ENCODE measurements at regions not wholly inside any gene's neighbourhood (a gene's known extent, or its start where the extent isn't known, plus 50 kb on each side); places are given as distances from the start of the nearest gene placed in this dataset.

- no peak for DNase-seq (ENCODE audit: low read depth in 2 of 2)
Measured at GRCh38 chr22:27144321-27144720, 486.9 kb downstream of the MIAT start.

- no peak for DNase-seq (ENCODE audit: low read depth in 2 of 2)
Measured at GRCh38 chr22:27146866-27147633, 489.7 kb downstream of the MIAT start.

DNA sequence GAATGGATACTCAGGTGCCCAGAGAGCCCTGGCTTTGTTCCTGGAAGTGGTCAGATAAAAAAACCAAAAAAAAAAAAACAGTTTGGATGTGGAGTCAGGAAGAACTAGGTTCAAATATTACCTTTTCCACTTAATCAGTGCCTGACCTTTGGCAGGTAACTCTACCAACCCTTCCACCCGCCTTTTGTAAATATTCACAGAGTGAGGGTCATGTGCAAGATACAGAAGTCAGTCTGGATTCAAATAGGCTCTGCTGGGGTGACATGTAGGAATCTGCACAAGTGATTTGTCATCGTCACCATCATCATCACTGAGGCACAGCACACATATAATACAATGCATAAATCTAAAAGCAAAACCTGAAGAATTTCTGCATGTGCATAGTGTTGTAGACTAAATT lies 490.7 kb downstream of the MIAT start:
- no peak for DNase-seq (ENCODE audit: low read depth in 2 of 2)

DNA sequence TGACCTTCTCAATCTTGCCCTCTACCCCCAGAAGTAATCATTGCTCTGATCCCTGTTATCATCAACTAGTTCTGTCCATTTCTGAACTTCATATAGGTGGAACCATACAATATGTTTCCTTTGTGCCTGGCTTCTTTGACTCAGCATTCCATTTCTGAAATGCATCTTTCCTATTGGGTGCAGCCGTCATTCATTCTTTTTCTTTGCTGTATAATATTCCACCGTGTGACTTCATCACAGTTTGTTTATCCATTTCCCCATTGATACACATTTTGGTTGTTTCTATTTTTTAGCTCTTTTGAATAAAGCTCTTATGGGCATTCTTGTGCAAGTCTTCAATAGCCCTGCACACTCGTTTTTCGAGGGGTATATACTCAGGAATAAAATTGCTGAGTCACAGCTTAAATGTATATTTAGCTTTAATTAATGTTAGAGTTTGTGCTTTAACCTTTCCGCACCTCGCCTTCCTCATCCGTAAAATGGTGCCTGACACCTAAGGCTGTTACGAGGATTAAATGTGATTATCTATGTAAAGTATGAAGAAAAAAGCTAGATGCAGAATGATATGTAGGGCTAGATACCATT lies 491.6 kb downstream of the MIAT start:
- DNase-seq (ENCODE audit: low read depth in 2 of 2): no peak

DNA sequence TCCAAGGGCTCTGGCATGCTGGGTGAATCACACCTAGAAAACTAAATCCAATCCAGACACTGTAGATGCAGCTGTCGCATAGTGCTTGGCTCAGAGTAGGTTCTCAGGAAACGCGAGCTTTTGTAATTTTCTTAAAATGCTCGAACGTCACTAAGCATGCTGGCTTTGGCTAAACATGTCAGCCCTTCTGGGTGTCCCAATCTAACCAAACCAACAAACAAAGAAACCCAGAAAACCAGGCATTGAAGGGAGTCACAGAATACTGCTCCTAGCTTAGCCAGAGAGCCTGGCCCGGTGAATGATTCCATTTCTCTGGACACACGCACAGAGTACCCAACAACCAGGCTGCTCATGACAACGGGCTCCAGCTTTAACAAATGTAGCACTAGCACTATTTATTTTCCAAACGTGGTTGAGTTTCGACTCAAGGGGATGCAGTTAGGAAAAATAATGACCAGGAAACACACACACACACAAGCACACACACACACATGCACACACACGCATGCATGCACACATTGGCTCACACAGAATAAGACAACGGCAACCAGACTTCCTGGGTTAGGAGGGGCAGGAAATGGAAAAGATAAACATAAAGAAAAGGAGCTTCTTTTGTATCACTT lies 492.6 kb downstream of the MIAT start:
- DNase-seq (ENCODE audit: low read depth in 2 of 2): no peak

DNA sequence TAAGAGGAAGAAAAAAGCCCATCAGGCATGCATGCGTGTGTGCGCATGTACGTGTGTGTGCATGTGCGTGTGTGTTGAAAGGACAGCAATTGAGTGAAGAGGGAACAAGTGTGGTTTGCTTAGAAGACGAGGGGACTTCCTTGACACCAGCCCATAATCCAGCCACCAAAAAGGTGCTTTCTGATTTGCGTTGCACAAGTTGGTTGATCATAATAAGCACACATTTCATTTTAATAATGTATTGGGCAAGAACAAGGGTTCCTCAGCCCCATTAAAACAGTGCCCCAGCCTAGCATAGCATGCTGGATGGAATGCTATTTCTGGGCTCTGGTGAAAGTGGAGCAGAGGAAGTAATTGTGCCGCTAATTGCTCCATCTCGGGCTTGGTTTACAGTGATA lies 493.2 kb downstream of the MIAT start:
- DNase-seq (ENCODE audit: low read depth in 2 of 2): no peak

GRCh38 chr22:27151407-27151806 lies 494.0 kb downstream of the MIAT start:
- no peak for DNase-seq (ENCODE audit: low read depth in 2 of 2)

GRCh38 chr22:27152033-27152432 lies 494.6 kb downstream of the MIAT start:
- DNase-seq (ENCODE audit: low read depth in 2 of 2): no peak

- DNase-seq (ENCODE audit: low read depth in 2 of 2): no peak
Measured at GRCh38 chr22:27152883-27153282, 495.5 kb downstream of the MIAT start.

- no peak for DNase-seq (ENCODE audit: low read depth in 2 of 2)
Measured at GRCh38 chr22:27153386-27153785, 496.0 kb downstream of the MIAT start.

DNA sequence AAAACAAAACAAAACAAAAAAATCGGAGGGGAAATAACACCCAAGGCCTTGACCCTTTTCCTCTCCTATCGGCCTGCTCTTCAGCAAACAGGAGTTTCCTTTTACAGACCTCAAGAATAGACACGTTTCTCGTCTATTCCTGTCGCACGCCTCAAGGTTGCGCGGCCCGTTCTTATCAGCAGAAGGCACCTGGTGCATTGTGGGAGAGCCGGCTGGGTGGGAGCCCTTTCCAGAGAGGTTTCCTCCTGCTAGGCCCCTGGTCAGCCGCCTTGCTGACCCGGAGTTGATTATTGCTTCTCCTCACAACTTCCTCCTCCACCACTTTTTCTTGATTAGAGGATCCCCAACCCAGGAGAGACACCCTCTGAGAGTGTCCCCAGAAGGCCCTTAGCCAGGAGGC lies 497.3 kb downstream of the MIAT start:
- DNase-seq (ENCODE audit: low read depth in 2 of 2): no peak

DNA sequence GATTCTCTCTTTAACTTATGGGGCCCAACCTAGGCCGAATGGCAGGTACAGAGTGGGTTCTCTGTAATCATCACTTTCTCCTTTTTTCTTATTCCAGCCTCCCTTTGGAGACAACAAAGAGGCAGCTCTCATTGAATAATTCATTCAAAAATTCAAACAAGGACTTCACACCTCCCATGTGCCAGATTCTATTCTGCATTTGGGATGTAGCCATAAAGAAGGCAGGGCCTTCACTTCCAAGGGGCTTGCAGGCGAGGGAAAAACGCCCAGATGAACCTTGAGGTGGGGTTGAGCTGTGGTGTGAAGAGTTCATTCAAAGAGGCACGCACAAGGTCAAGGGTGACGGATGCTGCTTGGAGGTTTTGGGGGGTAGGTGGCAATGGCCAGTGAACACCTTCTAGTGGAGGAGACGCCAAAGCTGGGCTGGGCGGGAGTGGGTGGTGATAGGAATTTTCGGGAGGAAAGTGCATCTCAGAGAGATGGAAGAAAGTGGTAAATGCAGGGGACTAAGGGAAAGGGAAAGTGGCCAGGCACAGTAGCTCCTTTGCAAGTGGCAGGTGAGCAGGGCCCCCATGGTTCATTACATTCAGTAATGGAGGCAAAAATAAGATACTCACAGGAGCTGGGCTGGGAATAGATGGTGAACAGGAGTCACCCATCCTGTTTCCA lies 499.6 kb downstream of the MIAT start:
- no peak for DNase-seq (ENCODE audit: low read depth in 2 of 2)

DNA sequence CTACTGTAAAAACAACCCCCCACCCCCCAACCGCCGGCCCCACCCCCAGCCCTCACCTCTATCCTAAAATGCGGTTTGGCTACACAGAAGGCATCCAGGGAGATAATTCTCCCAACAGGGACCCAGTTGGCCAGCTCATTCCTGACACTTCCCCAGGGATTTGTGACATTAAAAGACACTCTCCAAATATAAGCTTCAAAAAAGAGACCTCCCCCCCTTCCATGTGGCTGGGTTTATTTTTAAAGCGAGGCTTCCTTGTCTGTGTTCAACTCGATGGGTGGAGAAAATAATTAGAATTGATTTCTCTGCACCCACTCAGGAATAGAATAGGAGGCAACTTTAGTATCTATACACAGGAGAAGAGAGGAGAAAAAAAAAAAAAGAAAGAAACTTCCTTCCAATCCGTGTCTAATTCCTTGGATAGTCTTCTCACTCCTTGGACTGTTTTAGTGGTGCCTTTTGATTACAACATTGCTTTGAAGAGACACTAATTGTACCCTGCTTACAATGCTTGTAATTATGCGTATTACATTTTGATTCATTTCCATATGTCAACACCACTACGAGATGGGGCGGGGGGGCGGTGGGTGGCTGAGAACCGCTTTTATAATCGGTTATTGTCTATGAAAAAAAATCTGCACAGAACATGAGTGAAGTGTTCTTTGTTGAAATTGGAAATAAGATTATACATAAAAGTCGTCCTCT lies 500.4 kb downstream of the MIAT start:
- no peak for DNase-seq (ENCODE audit: low read depth in 2 of 2)

- DNase-seq (ENCODE audit: low read depth in 2 of 2): no peak
Measured at GRCh38 chr22:27159016-27159415, 501.6 kb downstream of the MIAT start.

DNA sequence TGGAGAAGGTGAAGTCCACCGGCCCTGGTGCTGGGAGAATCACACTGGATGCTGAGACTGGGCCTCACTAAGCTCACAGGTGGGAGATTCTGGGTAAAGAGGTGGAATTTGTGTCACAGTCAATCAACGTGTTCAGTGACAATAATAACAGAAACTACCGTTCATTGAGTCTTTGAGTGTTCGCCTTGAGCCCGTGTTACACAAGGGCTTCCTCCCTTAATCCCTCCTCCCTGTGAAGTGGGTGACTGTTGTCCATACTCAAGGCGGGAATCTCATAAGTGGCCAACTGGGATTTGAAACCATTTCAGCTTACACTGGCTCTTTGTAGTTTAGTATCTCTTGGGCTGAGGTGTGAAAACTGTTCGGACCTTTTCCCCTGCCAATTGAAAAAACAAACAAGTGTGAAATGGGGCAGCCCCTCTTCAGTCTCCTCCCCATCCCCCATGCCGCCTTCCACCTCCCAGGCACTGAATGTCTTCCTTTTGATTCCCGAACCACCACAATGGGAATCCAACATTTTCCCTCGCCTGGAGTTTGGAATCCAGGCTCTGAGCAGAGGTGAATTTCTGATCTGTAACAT lies 502.4 kb downstream of the MIAT start:
- DNase-seq (ENCODE audit: low read depth in 2 of 2): no peak

GRCh38 chr22:27163162-27164137 lies 506.1 kb downstream of the MIAT start:
- no peak for DNase-seq (ENCODE audit: low read depth in 2 of 2)

GRCh38 chr22:27164781-27165503 lies 507.6 kb downstream of the MIAT start:
- no peak for DNase-seq (ENCODE audit: low read depth in 2 of 2)

DNA sequence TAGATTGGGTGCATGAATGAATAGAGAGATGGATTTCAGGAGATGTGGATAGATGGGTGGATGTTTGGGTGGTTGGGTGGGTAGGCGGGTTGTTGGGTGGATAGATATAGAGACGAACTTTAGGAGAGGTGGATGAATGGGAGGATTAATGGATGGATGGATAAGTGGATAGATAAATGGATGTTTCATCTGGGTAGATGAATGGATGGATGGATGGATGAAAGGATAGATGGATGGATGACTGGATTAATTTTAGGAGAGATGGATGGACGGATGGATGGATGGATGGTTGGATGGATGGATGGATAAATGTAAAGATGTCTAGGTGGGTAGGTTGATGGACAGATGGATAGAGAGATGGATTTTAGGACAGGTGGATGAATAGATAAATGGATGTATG lies 511.3 kb downstream of the MIAT start:
- no peak for DNase-seq (ENCODE audit: low read depth in 2 of 2)

GRCh38 chr22:27170491-27170890 lies 513.1 kb downstream of the MIAT start:
- no peak for DNase-seq (ENCODE audit: low read depth in 2 of 2)

DNA sequence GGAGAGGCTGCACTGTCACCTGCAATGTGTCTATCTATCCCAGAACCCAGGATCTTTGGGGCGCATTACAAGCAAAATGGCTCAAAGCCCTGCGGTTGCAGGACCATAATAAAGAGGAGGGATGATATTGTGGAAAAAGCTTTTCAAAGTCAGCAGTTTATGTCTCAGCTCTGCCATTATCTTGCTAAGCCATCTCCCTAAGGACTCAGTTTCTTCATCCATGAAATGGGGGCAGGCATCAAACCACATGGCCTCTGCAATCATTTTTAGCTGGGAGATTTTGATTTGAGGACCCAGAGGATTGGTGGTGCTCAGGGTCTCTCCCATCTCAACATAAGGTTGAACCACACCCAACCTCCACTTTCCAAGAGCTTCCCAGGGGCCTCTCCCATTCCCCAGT lies 513.8 kb downstream of the MIAT start:
- no peak for DNase-seq (ENCODE audit: low read depth in 2 of 2)

Data from stimulated activated CD4-positive, alpha-beta T cell treated with anti-CD3 and anti-CD28 coated beads, Interleukin-1b, Interleukin-23, amount 100 ng/mL, for 4 hours (primary cell).